Parathyroid adenoma (tissue), 2 donors: ENCODE measurements at regions not wholly inside any gene's neighbourhood (a gene's known extent, or its start where the extent isn't known, plus 50 kb on each side); places are given as distances from the start of the nearest gene placed in this dataset.

Source experiments
- H2AFZ ChIP-seq: fragments of 300-600 bp; sonication (generic); one replicate; pipeline ENCODE4 v1.7.0; 2017; ENCODE audit warnings: antibody characterized with exemption, mild to moderate bottlenecking
- H3K27ac ChIP-seq: fragments of 300-600 bp; sonication (generic); one replicate; pipeline ENCODE4 v1.7.0; 2017
- H3K27me3 ChIP-seq: fragments of 300-600 bp; sonication (generic); one replicate; pipeline ENCODE4 v1.7.0; 2017; ENCODE audit warnings: low read length; ENCODE audit not compliant: control insufficient read depth, insufficient read depth
- H3K36me3 ChIP-seq: fragments of 300-600 bp; sonication (generic); one replicate; pipeline ENCODE4 v1.7.0; 2017; ENCODE audit warnings: low read length; ENCODE audit not compliant: control insufficient read depth, insufficient read depth
- H3K4me1 ChIP-seq: fragments of 300-600 bp; sonication (generic); one replicate; pipeline ENCODE4 v1.7.0; 2017; ENCODE audit warnings: control low read depth
- H3K4me2 ChIP-seq: fragments of 300-600 bp; sonication (generic); one replicate; pipeline ENCODE4 v1.7.0; 2017; ENCODE audit warnings: low read length
- H3K4me3 ChIP-seq: fragments of 300-600 bp; sonication (generic); one replicate; pipeline ENCODE4 v1.7.0; 2017; ENCODE audit warnings: low read depth, low read length
- H3K79me2 ChIP-seq: fragments of 300-600 bp; sonication (generic); one replicate; pipeline ENCODE4 v1.7.0; 2017; ENCODE audit warnings: control low read depth
- H3K9ac ChIP-seq: fragments of 300-600 bp; sonication (generic); one replicate; pipeline ENCODE4 v1.7.0; 2017; ENCODE audit warnings: mild to moderate bottlenecking
- H3K9me3 ChIP-seq: fragments of 300-600 bp; sonication (generic); one replicate; pipeline ENCODE4 v1.7.0; 2017; ENCODE audit warnings: low read length; ENCODE audit not compliant: control insufficient read depth
- CTCF ChIP-seq: fragments of 300-600 bp; sonication (generic); IDR thresholded peaks from one replicate; pipeline ENCODE4 v1.7.0; 2017; ENCODE audit warnings: antibody characterized with exemption, mild to moderate bottlenecking
- donor health status: primary hyperparathyroidism.

GRCh38 chr2:187274146-187274545 is 173.9 kb downstream of the CALCRL start:
- TF ChIP-seq CTCF: no peak

GRCh38 chr2:187272255-187272654 is 175.8 kb downstream of the CALCRL start:
- no peak for TF ChIP-seq CTCF
- no peaks in the 10 kb centered on the region for H3K27me3 ChIP-seq

More at GRCh38 chr2:187274146-187274545, 173.9 kb downstream of the CALCRL start:
- Histone ChIP-seq H2AFZ (no peak overlapping the region), H3K4me3 (no peak overlapping the region), H3K4me1 (no peaks in the 10 kb centered on the region), H3K36me3 (no peaks in the 10 kb centered on the region), H3K79me2 (no peaks in the 10 kb centered on the region), H3K9ac (no peak overlapping the region), H3K9me3 (no peaks in the 10 kb centered on the region), H3K27me3 (no peaks in the 10 kb centered on the region), H3K27ac (no peak overlapping the region), H3K4me2 (no peak overlapping the region)

DNA sequence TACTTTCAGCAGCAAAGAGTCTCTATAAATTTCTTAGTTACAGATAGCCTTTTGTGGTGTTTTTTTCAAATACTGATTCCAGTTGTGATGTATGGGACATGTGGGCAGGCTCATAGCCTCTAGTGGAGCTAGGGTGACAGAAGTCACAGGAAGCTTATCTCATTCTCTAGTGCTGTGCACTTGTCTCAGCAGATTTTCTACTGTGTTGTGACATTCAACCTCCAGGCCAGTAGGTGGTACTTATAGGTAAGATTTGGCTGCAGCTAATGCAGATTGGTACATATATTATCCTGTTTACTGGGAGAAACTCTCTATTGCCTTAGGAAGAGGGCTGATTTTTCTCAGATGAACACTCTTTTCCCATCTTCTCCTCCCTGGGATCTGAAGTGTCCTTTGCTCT is 176.2 kb downstream of the CALCRL start:
- no peak overlapping the region for H2AFZ ChIP-seq
- no peak for TF ChIP-seq CTCF
- H3K4me1 ChIP-seq: no peaks in the 10 kb centered on the region
- no peak overlapping the region for H3K27ac ChIP-seq
- H3K79me2 ChIP-seq: no peaks in the 10 kb centered on the region
- no peaks in the 10 kb centered on the region for H3K36me3 ChIP-seq
- H3K27me3 ChIP-seq: no peaks in the 10 kb centered on the region
- no peaks in the 10 kb centered on the region for H3K9me3 ChIP-seq
- H3K9ac ChIP-seq: no peak overlapping the region
- H3K4me3 ChIP-seq: no peak overlapping the region
- H3K4me2 ChIP-seq: no peak overlapping the region

More at GRCh38 chr2:187272255-187272654, 175.8 kb downstream of the CALCRL start:
- Histone ChIP-seq H3K79me2 (no peaks in the 10 kb centered on the region), H3K9me3 (no peaks in the 10 kb centered on the region), H3K4me2 (no peak overlapping the region), H2AFZ (no peak overlapping the region), H3K36me3 (no peaks in the 10 kb centered on the region), H3K4me1 (no peaks in the 10 kb centered on the region), H3K27ac (no peak overlapping the region), H3K9ac (no peak overlapping the region), H3K4me3 (no peak overlapping the region)

- Histone ChIP-seq H2AFZ (no peak overlapping the region), H3K9me3 (no peaks in the 10 kb centered on the region), H3K79me2 (no peaks in the 10 kb centered on the region), H3K4me3 (no peak overlapping the region), H3K9ac (no peak overlapping the region), H3K27me3 (no peaks in the 10 kb centered on the region), H3K4me2 (no peak overlapping the region), H3K27ac (no peak overlapping the region), H3K36me3 (no peaks in the 10 kb centered on the region), H3K4me1 (no peaks in the 10 kb centered on the region)
- no peak for TF ChIP-seq CTCF
Measured at GRCh38 chr2:187266645-187267044, 181.4 kb downstream of the CALCRL start.

- Histone ChIP-seq H2AFZ (no peak overlapping the region), H3K4me1 (no peaks in the 10 kb centered on the region), H3K27ac (no peak overlapping the region), H3K9me3 (no peaks in the 10 kb centered on the region), H3K9ac (no peak overlapping the region), H3K4me3 (no peak overlapping the region), H3K79me2 (no peaks in the 10 kb centered on the region), H3K4me2 (no peak overlapping the region), H3K36me3 (no peaks in the 10 kb centered on the region), H3K27me3 (no peaks in the 10 kb centered on the region)
- TF ChIP-seq CTCF: no peak
Measured at GRCh38 chr2:187266147-187266546, 181.9 kb downstream of the CALCRL start.
